CD4-positive, alpha-beta T cell (primary cell): ENCODE measurements at regions not wholly inside any gene's neighbourhood (a gene's known extent, or its start where the extent isn't known, plus 50 kb on each side); places are given as distances from the start of the nearest gene placed in this dataset.

Source experiments
- ATAC-seq: fragments of 200-7000 bp; cut with Tn5 transposase; one replicate; pipeline ENCODE4 v1.10.0; 2022; ENCODE audit warnings: mild to moderate bottlenecking; ENCODE audit not compliant: poor library complexity
- CTCF ChIA-PET: fragments of 350-600 bp; sonication (Branson Sonifier 250); formaldehyde crosslinking; loops from one replicate; lab custom pipeline; 2021; ENCODE audit warnings: antibody characterized with exemption, inconsistent platforms; lab: Charles Lee
- POLR2A ChIA-PET: fragments of 350-600 bp; sonication (Branson Sonifier 250); formaldehyde crosslinking; loops from one replicate; lab custom pipeline; 2021; ENCODE audit warnings: antibody characterized with exemption, inconsistent platforms; lab: Charles Lee
- DNase-seq, 14 experiments: peaks; one replicate each; pipeline ENCODE4 v3.0.0-alpha.2; 2013 to 2020; ENCODE audit warnings: mixed read lengths in 2 of 14
- H3K27ac ChIP-seq, 2 donors: one replicate each; pipeline versions ENCODE4 v1.5.1 to v1.7.0; 2013; ENCODE audit warnings: low read length in 2 of 2, low read depth in 1 of 2, mild to moderate bottlenecking in 1 of 2
- H3K27me3 ChIP-seq, 2 experiments: 1 replicate in 1 of 2; 2 replicates in 1 of 2; pipeline versions ENCODE4 v1.6.1 to v1.7.0; 2013; ENCODE audit warnings: low read length in 2 of 2, control low read depth in 1 of 2, mild to moderate bottlenecking in 1 of 2, moderate library complexity in 1 of 2; ENCODE audit not compliant: insufficient read depth in 2 of 2, control insufficient read depth in 1 of 2
- H3K36me3 ChIP-seq: one replicate; pipeline ENCODE4 v1.6.1; 2013; ENCODE audit warnings: low read length, control low read depth; ENCODE audit not compliant: insufficient read depth
- H3K4me1 ChIP-seq: one replicate; pipeline ENCODE4 v1.6.1; 2013; ENCODE audit warnings: low read length, control low read depth; ENCODE audit not compliant: insufficient read depth
- H3K4me3 ChIP-seq: one replicate; pipeline ENCODE4 v1.5.1; 2013; ENCODE audit warnings: mild to moderate bottlenecking, low read length, moderate library complexity
- H3K9me3 ChIP-seq, 2 experiments: 1 replicate in 1 of 2; 2 replicates in 1 of 2; pipeline versions ENCODE4 v1.6.1 to v1.7.0; 2013; ENCODE audit warnings: low read length in 2 of 2, mild to moderate bottlenecking in 2 of 2, control low read depth in 1 of 2, moderate library complexity in 1 of 2; ENCODE audit not compliant: control insufficient read depth in 1 of 2, insufficient read depth in 1 of 2
- H3K27ac Mint-ChIP-seq: one replicate; pipeline ENCODE4 v1.8.0; 2020; ENCODE audit warnings: mixed read lengths
- H3K27me3 Mint-ChIP-seq: one replicate; pipeline ENCODE4 v1.8.0; 2021; ENCODE audit warnings: mixed read lengths
- H3K36me3 Mint-ChIP-seq: one replicate; pipeline ENCODE4 v1.8.0; 2021; ENCODE audit warnings: low read depth, mixed read lengths
- H3K4me1 Mint-ChIP-seq: one replicate; pipeline ENCODE4 v1.8.0; 2021; ENCODE audit warnings: low read depth, mixed read lengths
- H3K4me3 Mint-ChIP-seq: one replicate; pipeline ENCODE4 v1.8.0; 2020; ENCODE audit warnings: mild to moderate bottlenecking, mixed read lengths
- H3K9me3 Mint-ChIP-seq: one replicate; pipeline ENCODE4 v1.8.0; 2020; ENCODE audit warnings: mixed read lengths
- CTCF ChIP-seq: fragments of 200-600 bp; IDR thresholded peaks from one replicate; pipeline ENCODE4 v1.8.0; 2022; ENCODE audit warnings: antibody characterized with exemption, mild to moderate bottlenecking
- intact Hi-C, 2 experiments: fragments of 100-400 bp; cut with DNase I in 1 of 2; cut with micrococcal nuclease in 1 of 2; formaldehyde crosslinking; loops; one replicate each; pipeline versions ENCODE4 v1.15.1 to v1.9.0; 2023 to 2025; cut with DNase I, micrococcal nuclease

- ChIA-PET CTCF (no interaction called here), POLR2A (no interaction called here)
- H3K36me3 ChIP-seq = no peaks in the 10 kb centered on the region
- H3K4me1 Mint-ChIP-seq = no peaks in the 10 kb centered on the region
- TF ChIP-seq CTCF = no peak
- H3K27ac Mint-ChIP-seq = no peak overlapping the region
- no peaks in the 10 kb centered on the region for H3K36me3 Mint-ChIP-seq
- no peaks in the 10 kb centered on the region for H3K27me3 Mint-ChIP-seq
- intact Hi-C loops = no loop called here
- no peak for DNase-seq
- no peaks in the 10 kb centered on the region for H3K4me1 ChIP-seq
- H3K9me3 ChIP-seq = no peaks in the 10 kb centered on the region
- no peaks in the 10 kb centered on the region for H3K9me3 Mint-ChIP-seq
- no peak for ATAC-seq
- no peak overlapping the region for H3K4me3 ChIP-seq
- H3K27ac ChIP-seq = no peak overlapping the region
- no peaks in the 10 kb centered on the region for H3K27me3 ChIP-seq
- H3K4me3 Mint-ChIP-seq = no peak overlapping the region
Observed at GRCh38 chr7:34425194-34425593, 232.8 kb upstream of the NPSR1 start.

GRCh38 chr7:34425631-34426384 is 232.2 kb upstream of the NPSR1 start:
- DNase-seq = no peak
- H3K4me1 Mint-ChIP-seq = no peaks in the 10 kb centered on the region
- POLR2A ChIA-PET = no interaction called here

GRCh38 chr7:34430456-34430855 is 227.6 kb upstream of the NPSR1 start:
- POLR2A ChIA-PET = no interaction called here
- no peak for ATAC-seq
- intact Hi-C loops = no loop called here
- DNase-seq = no peak
- Mint-ChIP-seq H3K4me3 (no peak overlapping the region), H3K36me3 (no peaks in the 10 kb centered on the region), H3K9me3 (peaks cover 10% of the 10 kb centered on the region), H3K27me3 (no peaks in the 10 kb centered on the region), H3K4me1 (no peaks in the 10 kb centered on the region), H3K27ac (no peak overlapping the region)
- TF ChIP-seq CTCF = no peak
- H3K36me3 ChIP-seq = no peaks in the 10 kb centered on the region
- H3K27ac ChIP-seq = no peak overlapping the region
- CTCF ChIA-PET = no interaction called here
- no peaks in the 10 kb centered on the region for H3K27me3 ChIP-seq
- no peak overlapping the region for H3K4me3 ChIP-seq
- peaks cover 0 to 8% of the 10 kb centered on the region in 2 experiments for H3K9me3 ChIP-seq
- no peaks in the 10 kb centered on the region for H3K4me1 ChIP-seq

More at GRCh38 chr7:34425631-34426384, 232.2 kb upstream of the NPSR1 start:
- H3K27me3 Mint-ChIP-seq = no peaks in the 10 kb centered on the region
- H3K4me3 Mint-ChIP-seq = no peak overlapping the region
- no peaks in the 10 kb centered on the region for H3K36me3 Mint-ChIP-seq
- no peak overlapping the region for H3K27ac ChIP-seq
- intact Hi-C loops = no loop called here
- H3K27ac Mint-ChIP-seq = no peak overlapping the region
- H3K4me3 ChIP-seq = no peak overlapping the region
- no peak for TF ChIP-seq CTCF
- H3K9me3 ChIP-seq = no peaks in the 10 kb centered on the region
- no peaks in the 10 kb centered on the region for H3K4me1 ChIP-seq
- H3K27me3 ChIP-seq = no peaks in the 10 kb centered on the region
- no peak for ATAC-seq
- H3K36me3 ChIP-seq = no peaks in the 10 kb centered on the region
- CTCF ChIA-PET = no interaction called here
- no peaks in the 10 kb centered on the region for H3K9me3 Mint-ChIP-seq
